ENCODE measurements at regions not wholly inside any gene's neighbourhood (a gene's known extent, or its start where the extent isn't known, plus 50 kb on each side); places are given as distances from the start of the nearest gene placed in this dataset.
"Not testable (repeated sequence)": the region's sequence is repeated elsewhere in the genome, so short reads cannot be mapped to it uniquely, and the experiment has no call there.

DNA sequence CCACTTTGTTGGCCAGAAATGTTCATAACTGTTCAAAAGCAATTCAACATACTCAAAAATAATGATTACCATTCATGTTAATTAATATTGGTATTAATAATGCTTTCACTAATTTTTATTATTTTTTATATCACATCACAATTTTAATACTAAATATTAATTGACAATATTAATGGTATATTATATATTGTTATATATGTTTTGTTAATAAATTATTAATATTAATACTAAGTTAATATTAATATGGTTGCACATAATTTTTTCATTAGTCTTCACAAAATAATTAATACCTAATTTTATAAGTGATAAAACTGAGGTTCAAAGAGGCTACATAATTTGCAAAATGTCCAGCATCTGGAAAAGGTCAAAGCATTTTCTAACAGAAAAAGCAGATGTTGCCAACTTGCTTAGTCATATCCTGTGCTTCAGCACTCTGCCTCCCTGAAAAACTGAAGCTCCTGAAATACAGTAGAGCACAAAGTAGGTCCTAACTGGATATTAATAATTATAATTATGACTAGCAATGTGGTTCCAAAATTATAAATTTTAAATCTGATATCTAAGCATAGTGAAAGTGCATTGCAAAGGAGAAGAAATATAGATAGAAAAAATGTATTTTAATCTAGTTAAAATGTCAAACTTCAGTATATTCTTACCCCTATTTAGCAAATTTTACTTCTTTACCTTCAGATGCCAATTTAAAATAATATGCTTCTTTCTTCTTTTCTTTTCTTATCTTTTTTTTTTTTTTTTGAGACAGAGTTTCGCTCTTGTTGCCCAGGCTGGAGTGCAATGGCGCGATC lies 123.2 kb upstream of the TNFSF4 start:
- no peak for DNase-seq (ENCODE audit: low read depth, low spot score)
- POLR2A ChIA-PET = no interaction called here
- RAD21 ChIA-PET (ENCODE audit: low non-redundant PET in 1 of 2, low total read pairs in 2 of 2, uncharacterized antibody in 2 of 2, unreplicated experiment in 2 of 2) = no interaction called here

GRCh38 chr1:173330952-173331548 lies 123.9 kb upstream of the TNFSF4 start:
- H4K20me1 ChIP-seq (ENCODE audit: insufficient read depth); H3K27ac ChIP-seq (ENCODE audit: low read depth, low read length): not testable (repeated sequence)

More for the DNA sequence above, 123.2 kb upstream of the TNFSF4 start:
- no peak overlapping the region for H3K27ac ChIP-seq (ENCODE audit: low read depth, low read length)
- H3K4me2 ChIP-seq (ENCODE audit: low read length) = peak overlapping the region; percentile 61
- no peak overlapping the region for H3K9ac ChIP-seq (ENCODE audit: low read length)
- TF ChIP-seq SRF (IDR thresholded peaks at IDR 0.05; ENCODE audit: low read depth) = no peak
- TF ChIP-seq ZNF274 (IDR thresholded peaks at IDR 0.05; ENCODE audit: low read depth, low read length) = no peak
- TF ChIP-seq CBX3 (IDR thresholded peaks at IDR 0.05; ENCODE audit: low read depth) = peak; percentile 27; the same call in 1 of the 2 replicates
- peak; percentile 20; the same call in 1 of the 2 replicates for TF ChIP-seq SP1 (IDR thresholded peaks at IDR 0.05; ENCODE audit: low read depth)
- peak; percentile 65 for TF ChIP-seq JUND (IDR thresholded peaks at IDR 0.05)
- TF ChIP-seq FOSL1 (IDR thresholded peaks at IDR 0.05; ENCODE audit: low read depth) = peak; percentile 63
- no peaks in the 10 kb centered on the region for H3K79me2 ChIP-seq (ENCODE audit: insufficient read depth, low read length)
- intact Hi-C loops (cut with micrococcal nuclease) = no loop called here
- no peak overlapping the region for H3K4me3 ChIP-seq (replicated peaks in 1 of 2; ENCODE audit: low read depth in 1 of 2, low read length in 2 of 2)
- no peak for ATAC-seq
- CTCF ChIA-PET = no interaction called here
- no peaks in the 10 kb centered on the region for H3K36me3 ChIP-seq (ENCODE audit: control insufficient read depth in 1 of 2, insufficient read depth in 2 of 2, low read length in 2 of 2)
- H3K9me2 ChIP-seq (ENCODE audit: insufficient read depth) = no peaks in the 10 kb centered on the region
- H4K20me1 ChIP-seq (ENCODE audit: insufficient read depth) = no peaks in the 10 kb centered on the region
- BruUV-seq (replicated peaks) = no TSS peak
- peaks cover 5 to 23% of the 10 kb centered on the region in 2 experiments for H3K4me1 ChIP-seq (ENCODE audit: control insufficient read depth in 1 of 2, insufficient read depth in 2 of 2, low read length in 2 of 2)
- H3K27me3 ChIP-seq (ENCODE audit: insufficient read depth, low read length) = no peaks in the 10 kb centered on the region
- no peak overlapping the region for H2AFZ ChIP-seq (ENCODE audit: low read depth, low read length, poor library complexity, severe bottlenecking)
- H3K9me3 ChIP-seq (ENCODE audit: control insufficient read depth in 1 of 2, insufficient read depth in 1 of 2, low read depth in 1 of 2, low read length in 2 of 2) = no peaks in the 10 kb centered on the region

More at GRCh38 chr1:173330952-173331548, 123.9 kb upstream of the TNFSF4 start:
- H3K4me2 ChIP-seq (ENCODE audit: low read length) = peak overlapping the region; percentile 10; the same call in 1 of the 2 replicates
- POLR2A ChIA-PET; H2AFZ ChIP-seq (ENCODE audit: low read depth, low read length, poor library complexity, severe bottlenecking); H3K79me2 ChIP-seq (ENCODE audit: insufficient read depth, low read length); ATAC-seq; BruUV-seq (replicated peaks); H3K36me3 ChIP-seq (ENCODE audit: control insufficient read depth in 1 of 2, insufficient read depth in 2 of 2, low read length in 2 of 2); RAD21 ChIA-PET (ENCODE audit: low non-redundant PET in 1 of 2, low total read pairs in 2 of 2, uncharacterized antibody in 2 of 2, unreplicated experiment in 2 of 2); DNase-seq (ENCODE audit: low read depth, low spot score); H3K9me2 ChIP-seq (ENCODE audit: insufficient read depth); H3K27me3 ChIP-seq (ENCODE audit: insufficient read depth, low read length); H3K9me3 ChIP-seq (ENCODE audit: control insufficient read depth in 1 of 2, insufficient read depth in 1 of 2, low read depth in 1 of 2, low read length in 2 of 2); H3K4me3 ChIP-seq (replicated peaks in 1 of 2; ENCODE audit: low read depth in 1 of 2, low read length in 2 of 2); H3K9ac ChIP-seq (ENCODE audit: low read length); intact Hi-C loops (cut with micrococcal nuclease); CTCF ChIA-PET: not testable (repeated sequence)
- peaks cover 5 to 23% of the 10 kb centered on the region in 2 experiments for H3K4me1 ChIP-seq (ENCODE audit: control insufficient read depth in 1 of 2, insufficient read depth in 2 of 2, low read length in 2 of 2)
